Loucy (cell line): ENCODE measurements at regions not wholly inside any gene's neighbourhood (a gene's known extent, or its start where the extent isn't known, plus 50 kb on each side); places are given as distances from the start of the nearest gene placed in this dataset.

Source experiments
- EZH2phosphoT487 ChIP-seq: fragments of 200-600 bp; IDR thresholded peaks from 2 replicates; pipeline ENCODE4 v1.6.1; 2018; ENCODE audit warnings: antibody characterized with exemption, mild to moderate bottlenecking, moderate library complexity, borderline replicate concordance
- TF ChIP-seq, protein P1 (sequence below): fragments of 200-600 bp; sonication (generic); conservative IDR thresholded peaks from 2 replicates; pipeline ENCODE4 v1.5.1; 2014; ENCODE audit warnings: mild to moderate bottlenecking, antibody characterized with exemption, low read length

GRCh38 chr1:5718831-5719632 is 273.2 kb downstream of the NPHP4 start:
- TF ChIP-seq, protein P1, sequence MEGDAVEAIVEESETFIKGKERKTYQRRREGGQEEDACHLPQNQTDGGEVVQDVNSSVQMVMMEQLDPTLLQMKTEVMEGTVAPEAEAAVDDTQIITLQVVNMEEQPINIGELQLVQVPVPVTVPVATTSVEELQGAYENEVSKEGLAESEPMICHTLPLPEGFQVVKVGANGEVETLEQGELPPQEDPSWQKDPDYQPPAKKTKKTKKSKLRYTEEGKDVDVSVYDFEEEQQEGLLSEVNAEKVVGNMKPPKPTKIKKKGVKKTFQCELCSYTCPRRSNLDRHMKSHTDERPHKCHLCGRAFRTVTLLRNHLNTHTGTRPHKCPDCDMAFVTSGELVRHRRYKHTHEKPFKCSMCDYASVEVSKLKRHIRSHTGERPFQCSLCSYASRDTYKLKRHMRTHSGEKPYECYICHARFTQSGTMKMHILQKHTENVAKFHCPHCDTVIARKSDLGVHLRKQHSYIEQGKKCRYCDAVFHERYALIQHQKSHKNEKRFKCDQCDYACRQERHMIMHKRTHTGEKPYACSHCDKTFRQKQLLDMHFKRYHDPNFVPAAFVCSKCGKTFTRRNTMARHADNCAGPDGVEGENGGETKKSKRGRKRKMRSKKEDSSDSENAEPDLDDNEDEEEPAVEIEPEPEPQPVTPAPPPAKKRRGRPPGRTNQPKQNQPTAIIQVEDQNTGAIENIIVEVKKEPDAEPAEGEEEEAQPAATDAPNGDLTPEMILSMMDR, result no peak
- no peak for TF ChIP-seq EZH2phosphoT487
